ENCODE measurements at regions not wholly inside any gene's neighbourhood (a gene's known extent, or its start where the extent isn't known, plus 50 kb on each side); places are given as distances from the start of the nearest gene placed in this dataset.

GRCh38 chr7:157476201-157476600, 139.4 kb downstream of the DNAJB6 start:
- Histone ChIP-seq H2AFZ (ENCODE audit: low read length) (no peak overlapping the region), H2BK20ac (ENCODE audit: low read length) (no peak overlapping the region), H3K14ac (ENCODE audit: insufficient read length) (no peak overlapping the region), H3K4me3 (ENCODE audit: extremely low read depth in 1 of 4, insufficient read depth in 2 of 4, low read depth in 3 of 4, low read length in 4 of 4) (no peak overlapping the region), H3K27me3 (replicated peaks in 1 of 4; ENCODE audit: control insufficient read depth in 3 of 4, extremely low read depth in 1 of 4, insufficient read depth in 3 of 4, low read length in 3 of 4) (peaks cover 0 to 2% (median 0%) of the 10 kb centered on the region in 4 experiments; a peak in 2 of 7 replicates), H4K8ac (ENCODE audit: extremely low read depth, insufficient read depth, low read length) (no peak overlapping the region), H3K36me3 (ENCODE audit: control insufficient read depth in 2 of 4, insufficient read depth in 4 of 4, low read length in 3 of 4) (no peaks in the 10 kb centered on the region; a peak in 1 of 8 replicates), H3K4ac (replicated peaks; ENCODE audit: insufficient read length, low read depth, low read length) (no peak overlapping the region), H2AK5ac (ENCODE audit: low read depth, low read length) (no peak overlapping the region), H3K9ac (replicated peaks in 1 of 4; ENCODE audit: extremely low read depth in 1 of 4, low read depth in 3 of 4, low read length in 3 of 4) (no peak overlapping the region), H4K5ac (ENCODE audit: insufficient read length, low read depth, low read length) (no peak overlapping the region), H3K4me2 (ENCODE audit: insufficient read depth in 1 of 2, low read depth in 2 of 2, low read length in 2 of 2) (no peak overlapping the region), H3K27ac (ENCODE audit: low read depth, low read length) (no peak overlapping the region), H3K56ac (replicated peaks; ENCODE audit: insufficient read length, low read depth, low read length) (no peak overlapping the region), H3K23me2 (ENCODE audit: low read depth, low read length) (peaks cover 2% of the 10 kb centered on the region; the same call in 1 of the 2 replicates), H3K79me2 (ENCODE audit: control insufficient read depth in 1 of 2, insufficient read depth in 2 of 2, low read length in 2 of 2) (no peaks in the 10 kb centered on the region), H3K23ac (ENCODE audit: insufficient read length) (no peak overlapping the region), H4K91ac (replicated peaks; ENCODE audit: insufficient read length, low read length) (no peak overlapping the region), H4K20me1 (replicated peaks in 1 of 2; ENCODE audit: control insufficient read depth in 1 of 2, insufficient read depth in 2 of 2, low read length in 2 of 2) (peaks cover 0 to 2% of the 10 kb centered on the region in 2 experiments), H2BK15ac (ENCODE audit: low read length) (no peak overlapping the region), H3K18ac (ENCODE audit: extremely low read depth, low read length) (no peak overlapping the region), H2BK5ac (ENCODE audit: low read depth, low read length) (no peak overlapping the region), H2BK120ac (replicated peaks; ENCODE audit: low read depth, low read length) (no peak overlapping the region), H3K79me1 (ENCODE audit: low read depth, low read length) (no peaks in the 10 kb centered on the region), H3K4me1 (replicated peaks in 1 of 4; ENCODE audit: control insufficient read depth in 3 of 4, insufficient read depth in 4 of 4, low read length in 3 of 4) (0 out of 7 replicates have a peak, but pooled peaks cover 0 to 3% (median 0%) of the 10 kb centered on the region in 4 experiments), H3K9me3 (ENCODE audit: insufficient read depth in 2 of 2, low read depth in 1 of 2, low read length in 1 of 2) (peaks cover 7 to 14% of the 10 kb centered on the region in 2 experiments; a peak in 3 of 4 replicates), H2BK12ac (ENCODE audit: low read depth, low read length) (no peak overlapping the region)
- DNase-seq (ENCODE audit: low read depth in 1 of 2, low spot score in 2 of 2) (peak in 1 of 2 experiments; percentile 31), FAIRE-seq (no peak)
- ChIA-PET CTCF (ENCODE audit: partially characterized antibody) (interaction anchor here (0.6 to 2.2 kb wide), 6 partner anchors 9 to 192 kb away, joined by 3 to 26 read pairs (median 6); no protein-coding TSS in a partner anchor), POLR2A (ENCODE audit: partially characterized antibody) (no interaction called here)
- TF ChIP-seq EP300 (IDR thresholded peaks at IDR 0.05; ENCODE audit: borderline replicate concordance in 1 of 2, low read depth in 2 of 2, low read length in 2 of 2) = no peak
- TF ChIP-seq RAD21 (IDR thresholded peaks at IDR 0.05 in 1 of 2, conservative IDR thresholded peaks at IDR 0.05 in 1 of 2; ENCODE audit: low read depth in 2 of 2, low read length in 2 of 2) = no peak
- no peak for TF ChIP-seq USF2 (IDR thresholded peaks at IDR 0.05; ENCODE audit: low read length)
- no peak for TF ChIP-seq JUN (IDR thresholded peaks at IDR 0.05; ENCODE audit: low read depth, low read length)
- no peak for TF ChIP-seq SAP30 (IDR thresholded peaks at IDR 0.05; ENCODE audit: insufficient read depth, insufficient replicate concordance, low read length)
- no peak for TF ChIP-seq POLR2A (IDR thresholded peaks at IDR 0.05; ENCODE audit: control extremely low read depth in 1 of 2, low read depth in 2 of 2, low read length in 2 of 2)
- no peak for TF ChIP-seq PHF8 (conservative IDR thresholded peaks at IDR 0.05; ENCODE audit: low read depth, low read length)
- TF ChIP-seq CBX8 (IDR thresholded peaks at IDR 0.05; ENCODE audit: borderline replicate concordance, low read depth, low read length) = no peak
- WGBS, 2 experiments (ENCODE audit: extremely low coverage in 1 of 2, insufficient coverage in 1 of 2, insufficient read length in 1 of 2, insufficient replicate concordance in 2 of 2, low coverage in 1 of 2, low lambda C conversion rate in 2 of 2, missing lambda C conversion rate in 1 of 2) = 84% methylated on average over 8 of the region's 8 CpGs; no CpG with 5 or more reads in 1 of the 2 experiments
